HG03135 (cell line): ENCODE measurements at regions not wholly inside any gene's neighbourhood (a gene's known extent, or its start where the extent isn't known, plus 50 kb on each side); places are given as distances from the start of the nearest gene placed in this dataset.

Experiments used
- ATAC-seq: cut with Tn5 transposase; IDR thresholded peaks from one replicate; pipeline ENCODE4 v1.9.1; 2021; ENCODE audit warnings: mild to moderate bottlenecking, moderate library complexity; ENCODE audit not compliant: unreplicated experiment

- no peak for ATAC-seq
Observed at GRCh38 chr17:72338304-72338703, 217.5 kb downstream of the SOX9 start.

- ATAC-seq, result no peak
Observed at GRCh38 chr17:72338847-72339790, 218.3 kb downstream of the SOX9 start.

- no peak for ATAC-seq
Observed at GRCh38 chr17:72340836-72341235, 220.0 kb downstream of the SOX9 start.

GRCh38 chr17:72342061-72342460 is 221.2 kb downstream of the SOX9 start:
- ATAC-seq, result no peak

- no peak for ATAC-seq
Observed at GRCh38 chr17:72342627-72343527, 222.1 kb downstream of the SOX9 start.

- no peak for ATAC-seq
Observed at GRCh38 chr17:72343911-72344310, 223.1 kb downstream of the SOX9 start.

- ATAC-seq, result no peak
Observed at GRCh38 chr17:72344613-72345012, 223.8 kb downstream of the SOX9 start.

GRCh38 chr17:72345088-72345487 is 224.3 kb downstream of the SOX9 start:
- no peak for ATAC-seq

- ATAC-seq, result no peak
Observed at GRCh38 chr17:72345536-72345935, 224.7 kb downstream of the SOX9 start.

GRCh38 chr17:72346306-72346705 is 225.5 kb downstream of the SOX9 start:
- no peak for ATAC-seq

- no peak for ATAC-seq
Observed at GRCh38 chr17:72349011-72349410, 228.2 kb downstream of the SOX9 start.

GRCh38 chr17:72349491-72349995 is 228.7 kb downstream of the SOX9 start:
- no peak for ATAC-seq

- no peak for ATAC-seq
Observed at GRCh38 chr17:72350073-72350472, 229.3 kb downstream of the SOX9 start.

- ATAC-seq, result no peak
Observed at GRCh38 chr17:72351365-72351764, 230.5 kb downstream of the SOX9 start.

GRCh38 chr17:72351884-72352346 is 231.1 kb downstream of the SOX9 start:
- no peak for ATAC-seq

GRCh38 chr17:72353502-72353901 is 232.7 kb downstream of the SOX9 start:
- ATAC-seq, result no peak

- ATAC-seq, result no peak
Observed at GRCh38 chr17:72354071-72354470, 233.3 kb downstream of the SOX9 start.

- ATAC-seq, result no peak
Observed at GRCh38 chr17:72357764-72358365, 237.0 kb downstream of the SOX9 start.

- no peak for ATAC-seq
Observed at GRCh38 chr17:72358465-72358864, 237.6 kb downstream of the SOX9 start.

GRCh38 chr17:72359274-72359673 is 238.5 kb downstream of the SOX9 start:
- no peak for ATAC-seq

GRCh38 chr17:72359811-72360210 is 239.0 kb downstream of the SOX9 start:
- no peak for ATAC-seq
